ENCODE measurements at regions not wholly inside any gene's neighbourhood (a gene's known extent, or its start where the extent isn't known, plus 50 kb on each side); places are given as distances from the start of the nearest gene placed in this dataset.

GRCh38 chr17:68184141-68184571 is 63.7 kb upstream of the AMZ2 start:
- DNase-seq (ENCODE audit: low read depth in 2 of 2): no peak

- no peak for DNase-seq (ENCODE audit: low read depth in 2 of 2)
These were observed 62.9 kb upstream of the AMZ2 start for GRCh38 chr17:68184816-68185436.

DNA sequence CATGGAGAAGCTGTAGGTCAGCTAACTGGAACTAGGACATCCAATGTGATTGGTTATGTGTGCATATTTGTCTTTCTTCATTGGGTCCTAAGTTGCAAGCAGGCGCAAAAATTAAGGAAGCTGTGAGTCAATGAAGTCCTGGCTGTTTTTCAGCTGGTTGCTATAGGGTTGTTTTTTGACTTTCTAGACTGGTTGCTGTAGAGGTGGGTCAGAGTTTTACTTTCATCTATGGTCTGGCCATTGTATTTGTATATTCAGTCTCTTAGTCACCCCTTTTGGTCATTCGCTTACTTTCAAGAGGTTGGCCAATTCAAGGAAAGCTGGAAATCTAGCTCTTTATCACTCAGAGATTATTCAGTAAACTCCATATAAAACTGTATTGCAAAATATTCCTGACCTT is 62.0 kb upstream of the AMZ2 start:
- DNase-seq (ENCODE audit: low read depth in 2 of 2): no peak

- DNase-seq (ENCODE audit: low read depth in 2 of 2): no peak
These were observed 57.3 kb upstream of the AMZ2 start for GRCh38 chr17:68190495-68190894.

DNA sequence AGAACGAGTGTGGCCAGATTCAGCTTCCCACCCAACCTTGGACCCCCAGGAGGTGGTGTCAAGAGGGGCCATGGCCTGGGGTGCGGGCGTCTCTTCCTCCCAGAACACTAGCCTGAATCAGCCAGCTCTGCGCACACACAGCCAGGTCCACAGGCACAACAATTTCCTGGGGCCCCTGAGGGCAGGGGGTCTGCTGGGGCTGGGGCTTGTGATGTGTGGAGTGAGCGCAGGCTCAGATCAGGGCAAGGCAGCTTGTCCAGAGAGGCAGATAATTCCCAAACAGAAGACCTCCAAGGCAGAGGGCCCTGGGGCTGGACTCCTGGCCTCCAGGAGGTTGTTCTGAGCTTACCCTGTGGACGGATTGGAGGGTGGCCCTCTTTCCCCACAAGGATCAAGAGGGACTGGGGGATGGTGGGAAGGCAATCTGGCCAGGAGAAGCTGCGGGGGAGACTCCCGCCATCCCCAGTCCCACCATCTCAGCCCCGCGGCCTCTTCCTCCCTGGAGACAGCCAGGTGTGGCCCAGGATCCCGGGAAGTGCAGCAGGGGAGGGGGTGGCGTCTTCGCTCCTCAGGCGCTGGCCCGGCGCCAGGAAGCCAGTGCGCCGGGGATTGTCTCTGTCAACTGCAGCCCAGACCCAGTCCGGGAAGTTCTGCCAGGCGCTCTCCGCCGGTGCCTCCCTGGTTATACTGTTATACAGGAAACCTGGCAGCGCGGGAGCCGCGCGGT is 52.0 kb upstream of the AMZ2 start:
- no peak for DNase-seq (ENCODE audit: low read depth in 2 of 2)

- DNase-seq (ENCODE audit: low read depth in 2 of 2): no peak
These were observed 51.3 kb upstream of the AMZ2 start for GRCh38 chr17:68196394-68197090.

DNA sequence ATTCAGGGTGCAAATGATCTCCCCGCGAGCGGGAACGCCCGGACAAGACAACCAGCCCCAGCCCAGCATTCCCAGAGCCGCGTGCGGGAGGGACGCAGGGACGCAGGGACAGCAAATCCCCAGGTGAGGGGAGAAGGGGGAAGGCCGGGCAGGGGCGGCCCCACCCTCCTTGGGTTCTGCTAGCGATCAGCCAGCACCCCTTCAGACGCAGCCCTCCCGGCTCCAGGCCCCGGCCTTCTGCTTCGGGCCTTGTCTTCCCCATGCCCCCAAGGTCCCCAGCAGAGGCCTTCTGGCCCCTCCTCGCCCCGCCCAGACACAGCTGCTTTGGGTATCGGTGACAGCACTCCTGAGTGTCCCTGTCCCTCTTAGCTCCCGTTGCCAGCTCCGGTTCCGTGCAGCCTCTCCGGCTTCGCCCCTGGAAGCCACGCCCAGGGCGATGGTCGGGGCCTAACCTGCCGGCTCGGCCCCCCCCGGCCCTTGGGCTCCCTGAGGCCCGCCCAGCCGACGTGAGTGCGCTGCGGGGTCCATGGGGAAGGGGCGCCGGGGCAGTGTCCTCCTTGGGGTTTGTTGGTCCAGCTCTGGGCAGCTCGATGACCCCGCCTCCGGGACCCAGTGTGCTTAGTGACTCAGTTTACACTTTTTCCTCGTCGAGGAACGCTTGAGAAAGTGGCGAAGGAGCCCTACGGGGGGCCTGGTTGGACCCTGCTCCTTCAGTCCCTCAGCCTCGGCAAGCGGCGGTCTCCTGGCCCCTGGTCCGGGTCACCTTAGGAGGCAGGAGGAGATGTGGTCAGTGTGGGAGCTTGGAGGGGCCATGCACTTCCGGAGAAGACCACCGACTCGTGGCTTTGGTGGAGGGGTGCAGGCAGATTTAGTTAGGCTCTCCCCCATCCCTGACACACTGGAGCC is 50.5 kb upstream of the AMZ2 start:
- DNase-seq (ENCODE audit: low read depth in 2 of 2): no peak

DNA sequence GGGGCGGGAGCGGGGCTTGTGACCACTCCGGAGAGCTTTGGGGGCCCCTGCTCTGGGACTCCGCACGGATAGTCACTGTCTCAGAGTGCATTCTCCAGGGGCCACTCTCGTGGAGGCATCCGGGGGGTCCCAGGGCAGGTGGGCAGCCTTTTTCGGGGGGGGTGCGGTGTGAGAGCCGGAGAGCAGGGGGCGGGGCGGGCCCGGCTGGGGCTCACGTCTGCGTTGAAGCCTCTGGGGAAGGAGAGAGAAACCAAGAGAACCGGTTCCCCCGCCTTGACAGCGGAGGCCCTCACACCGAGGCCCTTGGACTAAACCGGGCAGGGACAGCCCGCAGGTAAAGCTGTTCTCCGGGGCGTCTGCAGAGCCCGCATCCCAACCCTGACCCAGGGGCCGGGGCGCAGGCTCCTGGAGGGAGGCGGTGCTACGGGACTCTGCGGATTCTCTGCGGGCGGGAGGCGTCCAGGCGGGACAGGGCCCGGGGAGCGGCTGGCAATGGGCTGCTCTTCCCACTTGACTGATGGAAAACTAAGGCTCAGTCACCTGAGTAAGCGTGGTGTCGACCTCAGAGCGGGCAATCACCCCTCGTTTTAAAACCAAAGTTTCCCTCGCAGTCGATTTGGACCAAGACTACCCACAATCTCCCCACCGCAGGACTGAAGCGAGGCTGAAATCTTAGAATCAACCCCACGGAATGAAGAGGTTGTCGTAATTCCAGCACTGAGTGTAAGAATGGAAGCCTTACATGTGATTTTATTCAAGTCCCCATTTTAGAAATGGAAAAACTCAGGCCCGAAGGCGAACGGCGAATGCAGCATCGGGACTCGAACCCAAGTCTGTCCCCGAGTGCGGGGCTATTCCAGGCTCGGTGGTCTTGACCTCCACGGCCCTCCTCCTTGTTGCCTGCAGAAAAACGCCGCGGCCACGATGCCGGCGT is 49.6 kb upstream of the AMZ2 start:
- DNase-seq (ENCODE audit: low read depth in 2 of 2): no peak
